Activated CD8-positive, alpha-beta memory T cell treated with anti-CD3 and anti-CD28 coated beads, Interleukin-2, amount 10 ng/mL, durations not matched to agents 7 days and 5 days (primary cell): ENCODE measurements at regions not wholly inside any gene's neighbourhood (a gene's known extent, or its start where the extent isn't known, plus 50 kb on each side); places are given as distances from the start of the nearest gene placed in this dataset.

ENCODE experiments used
- ATAC-seq: fragments of 150-1000 bp; cut with Tn5 transposase; one replicate; pipeline ENCODE4 v1.10.0; 2021; ENCODE audit warnings: moderate library complexity
- CTCF ChIA-PET: fragments of 350-600 bp; sonication (Branson Sonifier 250); formaldehyde crosslinking; loops from one replicate; lab custom pipeline; 2021; ENCODE audit warnings: antibody characterized with exemption; lab: Charles Lee
- DNase-seq: peaks from one replicate; pipeline ENCODE4 v3.0.0-alpha.2; 2020
- H3K27ac Mint-ChIP-seq: one replicate; pipeline ENCODE4 v1.8.0; 2021; ENCODE audit warnings: mild to moderate bottlenecking, mixed read lengths
- H3K27me3 Mint-ChIP-seq: one replicate; pipeline ENCODE4 v1.8.0; 2021; ENCODE audit warnings: mixed read lengths
- H3K36me3 Mint-ChIP-seq: one replicate; pipeline ENCODE4 v1.8.0; 2021; ENCODE audit warnings: mild to moderate bottlenecking, mixed read lengths
- H3K4me1 Mint-ChIP-seq: one replicate; pipeline ENCODE4 v1.8.0; 2021; ENCODE audit warnings: mixed read lengths
- H3K4me3 Mint-ChIP-seq: one replicate; pipeline ENCODE4 v1.8.0; 2021; ENCODE audit warnings: mild to moderate bottlenecking, moderate library complexity, mixed read lengths
- H3K9me3 Mint-ChIP-seq: one replicate; pipeline ENCODE4 v1.8.0; 2022; ENCODE audit warnings: low read depth, mixed read lengths

DNA sequence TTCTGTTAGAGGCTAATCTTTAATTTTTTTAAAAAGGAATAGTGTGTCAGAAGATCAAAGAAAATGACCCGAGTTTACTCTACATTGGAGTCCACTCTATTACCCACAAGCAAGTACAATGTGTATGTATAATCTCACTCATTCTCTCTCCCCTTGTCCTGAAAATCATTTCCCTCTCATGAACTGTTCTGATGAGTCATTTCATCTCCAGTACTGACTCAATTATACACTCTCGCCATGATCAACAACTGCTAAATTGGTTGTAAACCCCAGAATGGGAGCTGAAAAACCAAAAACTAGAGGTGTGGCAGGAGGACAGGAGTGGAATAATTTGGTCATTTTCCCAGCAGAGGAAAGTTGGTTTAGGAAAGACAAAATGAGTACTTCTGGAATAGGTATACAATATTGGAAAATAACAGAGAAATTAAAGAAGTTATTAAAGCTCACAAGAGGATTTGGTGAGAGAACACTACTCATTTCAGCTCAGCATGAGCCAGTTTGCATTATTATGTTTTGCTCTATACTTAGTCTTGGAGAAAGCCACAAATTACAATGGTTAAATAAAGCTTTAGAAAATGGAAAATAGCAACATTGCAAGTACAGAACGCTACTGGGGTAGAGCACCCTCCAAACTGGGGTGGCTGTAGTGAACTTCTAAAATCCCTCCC lies 144.3 kb upstream of the PFN2 start:
- Mint-ChIP-seq H3K4me3 (no peak overlapping the region), H3K4me1 (peaks cover 4% of the 10 kb centered on the region), H3K9me3 (no peaks in the 10 kb centered on the region), H3K27ac (no peak overlapping the region), H3K36me3 (no peaks in the 10 kb centered on the region), H3K27me3 (peaks cover 39% of the 10 kb centered on the region)
- ATAC-seq (peak; percentile 58), DNase-seq (no peak)
- CTCF ChIA-PET: interaction anchor here (0.7 kb wide), 1 partner anchor 69 kb away, joined by 3 read pairs; no protein-coding TSS in a partner anchor

DNA sequence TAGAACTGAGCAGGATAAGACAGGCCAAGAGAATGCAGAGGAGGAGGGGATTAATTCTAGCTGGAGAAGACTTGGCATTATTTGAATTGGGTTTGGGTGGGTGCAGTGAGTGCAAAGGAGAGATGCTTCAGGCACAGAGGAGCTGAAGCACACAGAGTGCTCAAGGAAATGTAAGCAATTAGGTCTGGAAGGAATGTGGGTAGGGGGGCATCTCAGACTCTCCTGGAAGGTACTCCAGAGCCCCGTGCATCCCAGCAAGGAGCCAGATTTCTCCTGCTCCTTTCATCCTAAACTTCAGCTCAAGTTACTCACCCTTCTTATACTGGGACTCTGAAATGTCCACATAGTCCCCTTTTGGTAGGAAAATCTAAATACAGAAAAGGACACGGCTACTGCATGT lies 143.6 kb upstream of the PFN2 start:
- H3K9me3 Mint-ChIP-seq: no peaks in the 10 kb centered on the region
- no peak overlapping the region for H3K27ac Mint-ChIP-seq
- no peaks in the 10 kb centered on the region for H3K36me3 Mint-ChIP-seq
- ATAC-seq (no peak), DNase-seq (no peak)
- H3K27me3 Mint-ChIP-seq: peaks cover 33% of the 10 kb centered on the region
- H3K4me1 Mint-ChIP-seq: peaks cover 4% of the 10 kb centered on the region
- H3K4me3 Mint-ChIP-seq: no peak overlapping the region
- CTCF ChIA-PET: no interaction called here

DNA sequence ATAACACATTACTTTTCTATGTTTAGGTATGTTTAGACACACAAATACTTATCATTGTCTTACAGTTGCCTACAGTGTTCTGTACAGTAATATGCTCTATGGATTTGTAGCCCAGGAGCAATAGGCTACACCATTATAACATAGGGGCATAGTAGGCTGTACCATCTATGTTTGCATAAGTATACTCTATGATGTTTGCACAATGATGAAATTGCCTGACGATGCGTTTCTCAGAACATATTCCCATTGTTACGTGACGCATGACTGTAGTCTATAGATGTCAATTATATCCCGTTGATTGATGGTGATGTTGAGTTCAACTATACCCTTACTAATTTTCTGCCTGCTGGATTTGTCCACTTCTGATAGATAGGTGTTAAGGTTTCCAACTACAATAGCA lies 139.4 kb upstream of the PFN2 start:
- Mint-ChIP-seq H3K27me3 (peaks cover 16% of the 10 kb centered on the region), H3K9me3 (no peaks in the 10 kb centered on the region), H3K36me3 (no peaks in the 10 kb centered on the region), H3K4me3 (no peak overlapping the region), H3K4me1 (peaks cover 4% of the 10 kb centered on the region), H3K27ac (no peak overlapping the region)
- DNase-seq (no peak), ATAC-seq (no peak)
- CTCF ChIA-PET: no interaction called here

DNA sequence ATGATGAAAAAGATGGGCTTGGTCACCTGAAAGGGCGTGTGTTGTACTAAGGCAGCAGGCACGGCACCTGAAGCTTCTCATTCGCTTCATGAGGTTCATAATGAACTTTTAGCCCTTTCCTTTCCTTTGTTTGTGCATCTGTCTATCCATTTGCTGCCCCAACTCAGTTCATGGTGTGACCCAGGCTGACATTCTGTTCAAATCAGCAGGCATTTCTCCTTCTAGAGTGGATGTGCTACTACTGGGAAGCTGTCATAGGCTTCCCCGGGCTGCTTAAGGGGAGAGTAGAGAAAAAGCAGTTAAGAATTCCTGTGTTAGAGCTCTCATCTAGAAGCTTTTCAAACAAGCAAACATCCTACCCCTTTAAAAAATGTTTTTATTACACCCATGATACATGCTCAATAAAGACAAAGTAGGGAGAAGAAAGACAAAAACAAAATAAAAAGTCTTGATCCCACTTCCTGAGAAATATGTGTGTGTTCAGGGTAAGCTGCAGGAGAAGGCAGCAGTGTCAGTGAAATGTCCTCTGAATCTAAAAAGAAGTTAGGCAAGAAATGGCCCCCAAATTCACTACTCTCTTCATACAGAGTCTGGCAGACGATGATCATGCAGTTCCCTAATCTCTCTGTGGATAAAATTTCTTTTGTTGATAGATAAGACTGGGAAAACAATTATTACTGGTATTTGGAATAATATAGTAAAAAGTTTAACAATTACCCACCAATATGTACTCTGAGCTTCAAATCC lies 136.9 kb upstream of the PFN2 start:
- no peaks in the 10 kb centered on the region for H3K36me3 Mint-ChIP-seq
- H3K27ac Mint-ChIP-seq: no peak overlapping the region
- no peak overlapping the region for H3K4me3 Mint-ChIP-seq
- no peaks in the 10 kb centered on the region for H3K9me3 Mint-ChIP-seq
- no peak for DNase-seq
- CTCF ChIA-PET: no interaction called here
- peaks cover 17% of the 10 kb centered on the region for H3K27me3 Mint-ChIP-seq
- H3K4me1 Mint-ChIP-seq: no peaks in the 10 kb centered on the region
- ATAC-seq: no peak

DNA sequence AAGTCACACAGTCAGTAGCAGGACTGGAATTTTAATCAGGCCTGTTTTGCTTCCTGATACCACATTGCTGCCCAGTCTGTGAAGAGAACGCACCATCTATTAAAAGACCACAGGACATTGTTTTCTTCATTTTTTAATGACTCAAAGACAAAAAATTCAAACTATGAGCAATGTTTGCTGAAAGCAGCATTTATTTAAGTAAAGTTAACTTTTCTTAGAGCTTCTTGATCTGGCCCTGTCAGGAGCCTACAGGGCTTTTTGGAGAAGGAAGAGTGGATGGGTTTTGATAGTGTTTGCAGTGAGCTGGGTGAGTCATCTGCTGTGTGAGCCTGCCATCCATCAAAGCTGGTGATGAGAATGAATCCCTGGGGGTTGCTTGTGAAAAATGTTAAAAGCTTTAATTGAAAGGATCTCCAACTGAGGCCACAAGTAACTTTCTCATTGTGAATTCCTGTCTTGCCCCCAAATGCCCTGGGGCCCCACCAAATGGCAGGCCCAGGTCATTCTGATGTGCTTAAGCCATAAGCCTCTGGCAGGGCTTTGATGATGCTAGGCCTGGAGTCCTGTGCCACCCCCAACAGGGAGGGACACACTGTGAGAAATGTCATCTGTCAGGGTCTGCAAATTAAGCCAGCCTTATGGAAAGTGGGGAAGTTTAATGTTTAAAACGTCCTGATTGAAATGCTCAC lies 136.2 kb upstream of the PFN2 start:
- ATAC-seq (no peak), DNase-seq (no peak)
- CTCF ChIA-PET: no interaction called here
- Mint-ChIP-seq H3K36me3 (no peaks in the 10 kb centered on the region), H3K4me1 (no peaks in the 10 kb centered on the region), H3K4me3 (no peak overlapping the region), H3K9me3 (no peaks in the 10 kb centered on the region), H3K27ac (no peak overlapping the region), H3K27me3 (peaks cover 14% of the 10 kb centered on the region)

DNA sequence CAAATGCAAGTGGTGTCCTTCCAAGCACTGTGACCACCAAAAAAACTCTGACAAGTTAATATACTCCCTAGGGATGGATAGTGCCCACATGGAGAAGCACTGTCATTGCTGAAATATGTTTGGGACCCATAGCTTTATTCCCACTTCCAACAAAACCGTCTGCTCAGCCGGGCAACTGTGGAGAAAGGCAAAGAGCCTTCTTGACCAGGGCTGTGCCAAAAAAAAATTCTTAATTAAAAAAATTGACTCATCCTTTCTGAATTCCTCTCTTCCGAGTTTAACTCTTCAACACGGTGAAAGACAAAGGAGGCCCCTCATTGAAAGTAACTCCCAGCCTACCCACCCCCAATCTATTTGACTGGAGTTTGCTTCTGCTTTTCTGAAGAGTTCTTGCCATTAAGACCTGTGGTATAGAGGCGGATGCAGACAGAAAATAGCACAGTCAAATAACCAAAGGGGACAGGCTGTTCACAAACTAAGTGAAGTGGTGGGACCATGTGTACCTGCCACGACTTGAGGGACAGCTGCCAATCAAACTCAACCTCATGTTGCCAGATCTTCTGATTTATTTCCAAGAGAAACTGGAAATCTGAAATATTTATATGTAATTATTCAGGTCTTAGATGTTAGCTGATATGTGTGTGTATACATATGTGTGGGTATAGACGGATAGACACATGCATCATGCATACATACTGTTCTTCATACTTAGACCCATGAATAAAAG lies 135.4 kb upstream of the PFN2 start:
- CTCF ChIA-PET: no interaction called here
- no peak for ATAC-seq
- no peaks in the 10 kb centered on the region for H3K4me1 Mint-ChIP-seq
- no peak for DNase-seq
- H3K27me3 Mint-ChIP-seq: peaks cover 17% of the 10 kb centered on the region
- no peak overlapping the region for H3K4me3 Mint-ChIP-seq
- H3K27ac Mint-ChIP-seq: no peak overlapping the region
- no peaks in the 10 kb centered on the region for H3K36me3 Mint-ChIP-seq
- H3K9me3 Mint-ChIP-seq: peaks cover 2% of the 10 kb centered on the region

DNA sequence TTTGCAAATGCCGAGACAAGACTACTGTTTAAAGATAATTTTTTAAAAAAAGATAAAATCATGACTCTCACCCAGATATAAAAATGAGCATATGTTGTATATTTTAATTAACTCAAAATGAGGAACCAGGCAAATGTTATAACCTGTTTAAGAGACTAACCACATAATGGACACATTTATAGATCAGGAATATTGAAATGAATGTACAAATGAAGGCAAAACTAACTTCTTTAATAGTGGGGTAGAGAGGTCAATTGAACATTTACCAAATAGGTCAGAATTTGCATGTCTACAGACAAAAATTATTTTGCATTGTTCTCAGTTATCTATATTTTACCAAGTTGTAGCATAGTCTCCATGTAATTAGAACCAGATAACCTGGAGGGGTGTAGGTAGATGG lies 134.3 kb upstream of the PFN2 start:
- Mint-ChIP-seq H3K27ac (no peak overlapping the region), H3K9me3 (peaks cover 2% of the 10 kb centered on the region), H3K27me3 (peaks cover 24% of the 10 kb centered on the region), H3K36me3 (no peaks in the 10 kb centered on the region), H3K4me1 (no peaks in the 10 kb centered on the region), H3K4me3 (no peak overlapping the region)
- ATAC-seq: no peak
- CTCF ChIA-PET: no interaction called here
- no peak for DNase-seq

DNA sequence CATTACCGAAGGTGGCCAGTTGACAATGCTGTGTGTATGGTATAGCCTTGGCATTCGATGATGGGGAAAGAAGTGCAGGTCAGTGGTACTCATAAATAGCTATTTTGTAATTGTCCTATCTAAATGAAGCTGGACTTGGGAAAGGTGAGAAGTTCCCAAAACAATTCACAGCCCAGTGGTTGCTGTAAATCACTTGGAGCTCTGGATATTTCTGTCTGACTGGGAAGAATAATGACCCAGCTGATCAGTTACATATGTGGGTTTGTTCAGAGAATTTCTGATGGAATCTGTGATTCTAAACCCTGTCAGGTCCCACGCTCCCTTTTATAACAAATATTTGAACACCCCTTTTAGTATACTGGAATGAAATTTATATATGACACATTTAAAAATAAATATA lies 133.9 kb upstream of the PFN2 start:
- ATAC-seq: no peak

DNA sequence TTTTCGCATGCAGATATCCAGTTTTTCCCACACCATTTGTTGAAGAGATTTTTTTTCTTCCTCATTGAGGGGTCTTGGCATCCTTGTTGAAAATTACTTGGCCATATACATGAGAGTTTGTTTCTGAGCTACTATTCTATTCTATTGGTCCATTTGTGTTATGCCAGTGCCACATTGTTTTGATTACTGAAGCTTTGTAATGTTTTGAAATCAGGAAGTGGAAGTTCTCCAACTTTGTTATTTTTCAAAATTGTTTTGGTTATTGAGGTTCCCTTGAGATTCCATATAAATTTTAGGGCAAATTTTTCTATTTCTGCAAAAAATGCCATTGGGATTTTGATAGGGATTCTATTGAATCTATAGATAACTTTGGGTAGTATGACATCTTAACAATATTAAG lies 130.3 kb upstream of the PFN2 start:
- CTCF ChIA-PET: no interaction called here
- Mint-ChIP-seq H3K4me1 (peaks cover 5% of the 10 kb centered on the region), H3K27me3 (peaks cover 21% of the 10 kb centered on the region), H3K36me3 (no peaks in the 10 kb centered on the region), H3K27ac (no peak overlapping the region), H3K9me3 (peaks cover 2% of the 10 kb centered on the region), H3K4me3 (no peak overlapping the region)
- DNase-seq: no peak
- ATAC-seq: no peak

More for the DNA sequence above, 133.9 kb upstream of the PFN2 start:
- peaks cover 2% of the 10 kb centered on the region for H3K9me3 Mint-ChIP-seq
- H3K27me3 Mint-ChIP-seq: peaks cover 27% of the 10 kb centered on the region
- no peaks in the 10 kb centered on the region for H3K4me1 Mint-ChIP-seq
- H3K36me3 Mint-ChIP-seq: no peaks in the 10 kb centered on the region
- no peak overlapping the region for H3K27ac Mint-ChIP-seq
- H3K4me3 Mint-ChIP-seq: no peak overlapping the region
- CTCF ChIA-PET: no interaction called here
- DNase-seq: no peak

DNA sequence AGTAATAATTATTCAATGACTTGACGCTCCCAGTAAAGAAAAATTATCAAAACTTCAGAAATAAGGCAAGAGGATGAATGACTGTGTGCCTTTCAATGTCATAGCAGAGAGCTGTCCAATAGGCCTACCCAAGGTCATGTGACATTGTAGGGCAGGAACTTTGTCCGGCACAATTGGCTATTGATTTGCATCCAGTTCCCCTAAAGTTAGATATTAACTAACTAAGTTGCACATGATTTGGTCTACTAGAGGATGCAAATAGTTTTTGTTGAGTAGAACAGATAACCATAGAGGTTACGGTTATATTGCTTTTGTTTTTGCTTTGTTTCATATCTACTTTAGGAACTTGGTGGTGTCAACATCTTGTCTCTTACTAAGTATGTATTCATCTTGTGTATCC lies 127.9 kb upstream of the PFN2 start:
- Mint-ChIP-seq H3K4me3 (no peak overlapping the region), H3K4me1 (peaks cover 5% of the 10 kb centered on the region), H3K27ac (no peak overlapping the region), H3K9me3 (peaks cover 2% of the 10 kb centered on the region), H3K27me3 (peaks cover 21% of the 10 kb centered on the region), H3K36me3 (no peaks in the 10 kb centered on the region)
- CTCF ChIA-PET: no interaction called here
- ATAC-seq: no peak
- DNase-seq: no peak

DNA sequence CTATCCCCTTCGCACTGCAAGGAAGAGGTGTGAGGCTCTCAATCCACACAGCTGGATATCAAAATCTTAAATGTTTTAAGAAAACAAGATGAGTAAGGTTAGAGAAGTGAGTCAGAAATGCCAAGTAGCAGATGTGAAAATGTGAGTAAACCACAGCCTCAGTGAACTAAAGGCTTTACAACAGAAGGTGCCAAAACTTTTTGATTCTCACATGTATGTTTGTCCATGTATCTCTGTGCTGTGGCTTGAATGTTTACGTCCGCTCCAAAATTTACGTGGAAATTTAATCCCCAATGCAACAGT lies 126.8 kb upstream of the PFN2 start:
- CTCF ChIA-PET: no interaction called here
- DNase-seq: no peak
- H3K9me3 Mint-ChIP-seq: peaks cover 2% of the 10 kb centered on the region
- no peak overlapping the region for H3K27ac Mint-ChIP-seq
- peaks cover 5% of the 10 kb centered on the region for H3K4me1 Mint-ChIP-seq
- no peak overlapping the region for H3K4me3 Mint-ChIP-seq
- H3K27me3 Mint-ChIP-seq: peaks cover 13% of the 10 kb centered on the region
- H3K36me3 Mint-ChIP-seq: no peaks in the 10 kb centered on the region
- no peak for ATAC-seq

DNA sequence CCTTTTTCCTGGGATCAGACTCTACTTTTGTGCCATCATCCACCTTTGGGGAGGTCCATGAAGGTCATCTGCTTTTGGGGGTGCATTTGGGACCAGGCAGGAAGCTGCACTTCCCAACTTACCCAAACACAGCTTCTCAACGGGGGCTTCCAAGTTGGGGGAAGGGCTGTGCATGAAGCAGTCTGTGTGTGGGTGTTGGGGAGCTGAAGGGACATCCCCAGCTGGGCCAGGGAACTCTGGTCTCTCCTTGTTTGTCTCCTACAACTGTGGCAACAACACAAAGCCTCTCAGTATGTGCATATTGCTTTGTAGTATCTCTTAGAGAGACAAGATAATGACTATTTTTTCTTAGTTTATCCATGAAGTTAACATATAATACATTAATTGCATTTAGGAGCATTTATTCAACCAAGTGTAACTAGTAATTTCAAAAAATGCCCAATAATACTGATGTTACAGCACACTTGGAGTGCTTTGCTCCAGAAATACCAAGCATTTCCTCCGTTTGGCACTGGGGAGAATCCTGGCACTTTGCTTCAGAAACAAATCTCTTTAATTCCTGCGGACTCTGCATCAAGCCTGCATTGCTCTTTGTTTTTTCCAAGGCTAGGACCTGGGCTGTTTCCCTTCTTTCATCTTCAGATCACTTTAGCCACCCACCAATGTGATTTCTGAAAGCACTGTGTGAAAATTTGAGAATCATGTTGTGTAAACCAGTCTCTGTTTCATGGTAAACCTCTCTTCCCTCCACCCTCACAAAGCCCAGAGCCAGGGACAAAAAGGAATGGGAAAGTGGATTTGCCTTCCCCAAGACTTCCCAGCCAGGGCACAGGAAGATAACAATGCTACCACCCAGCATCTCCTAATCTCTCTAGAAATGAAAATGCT lies 126.2 kb upstream of the PFN2 start:
- DNase-seq (no peak), ATAC-seq (no peak)
- H3K36me3 Mint-ChIP-seq: no peaks in the 10 kb centered on the region
- CTCF ChIA-PET: no interaction called here
- no peak overlapping the region for H3K27ac Mint-ChIP-seq
- H3K9me3 Mint-ChIP-seq: peaks cover 2% of the 10 kb centered on the region
- H3K27me3 Mint-ChIP-seq: peaks cover 13% of the 10 kb centered on the region
- H3K4me1 Mint-ChIP-seq: peaks cover 5% of the 10 kb centered on the region
- H3K4me3 Mint-ChIP-seq: no peak overlapping the region
